Keratinocyte (primary cell): ENCODE measurements at regions not wholly inside any gene's neighbourhood (a gene's known extent, or its start where the extent isn't known, plus 50 kb on each side); places are given as distances from the start of the nearest gene placed in this dataset.
A peak's percentile ranks its signal among the peaks of the same experiment; 100 is the strongest.

Experiments
- DNase-seq: peaks from one replicate; pipeline ENCODE4 v3.0.0-alpha.2; 2011; ENCODE audit warnings: low read depth, missing footprints, low spot score
- FAIRE-seq: peaks from 2 replicates; lab custom pipeline; 2011; peaks lifted over from hg19 to GRCh38; lab: Jason Lieb, UNC
- H2AFZ ChIP-seq: 2 replicates; pipeline ENCODE4 v1.6.0; 2012; ENCODE audit warnings: low read length, control low read depth, inconsistent platforms; ENCODE audit not compliant: control insufficient read depth
- H3K27ac ChIP-seq: 2 replicates; pipeline ENCODE4 v1.5.1; 2011; ENCODE audit warnings: low read length; ENCODE audit not compliant: control insufficient read depth, insufficient read depth
- H3K27me3 ChIP-seq: 3 replicates; pipeline ENCODE4 v1.6.0; 2011; ENCODE audit warnings: low read length; ENCODE audit not compliant: control insufficient read depth, insufficient read depth; ENCODE audit errors: extremely low read depth
- H3K36me3 ChIP-seq, 2 experiments: 2 replicates in 1 of 2; 3 replicates in 1 of 2; pipeline ENCODE4 v1.5.1; 2011; ENCODE audit warnings: low read length in 2 of 2, mild to moderate bottlenecking in 1 of 2; ENCODE audit not compliant: control insufficient read depth in 2 of 2, insufficient read depth in 2 of 2; ENCODE audit errors: extremely low read depth in 1 of 2
- H3K4me1 ChIP-seq: 3 replicates; pipeline ENCODE4 v1.5.1; 2011; ENCODE audit warnings: low read length; ENCODE audit not compliant: control insufficient read depth, insufficient read depth; ENCODE audit errors: extremely low read depth
- H3K4me2 ChIP-seq: 3 replicates; pipeline ENCODE4 v1.6.0; 2011; ENCODE audit warnings: low read depth, low read length; ENCODE audit not compliant: control insufficient read depth, insufficient read depth; ENCODE audit errors: extremely low read depth
- H3K4me3 ChIP-seq, 3 experiments: fragments of 200-600 bp in 1 of 3; sonication (generic) in 1 of 3; 2 replicates in 2 of 3; 3 replicates in 1 of 3; pipeline ENCODE4 v1.5.1; 2011 to 2016; ENCODE audit warnings: low read length in 3 of 3, mild to moderate bottlenecking in 3 of 3, control low read depth in 2 of 3, inconsistent platforms in 1 of 3, low read depth in 1 of 3, mixed read lengths in 1 of 3, mixed run types in 1 of 3, moderate library complexity in 1 of 3; ENCODE audit not compliant: control insufficient read depth in 2 of 3, insufficient read depth in 2 of 3; ENCODE audit errors: extremely low read depth in 1 of 3
- H3K79me2 ChIP-seq: 2 replicates; pipeline ENCODE4 v1.6.0; 2012; ENCODE audit warnings: low read length; ENCODE audit not compliant: control insufficient read depth, insufficient read depth
- H3K9ac ChIP-seq: 3 replicates; pipeline ENCODE4 v1.6.0; 2011; ENCODE audit warnings: low read length; ENCODE audit not compliant: control insufficient read depth, insufficient read depth; ENCODE audit errors: extremely low read depth
- H3K9me1 ChIP-seq: 3 replicates; pipeline ENCODE4 v1.6.0; 2011; ENCODE audit warnings: low read length; ENCODE audit not compliant: control insufficient read depth, insufficient read depth; ENCODE audit errors: extremely low read depth
- H3K9me3 ChIP-seq: 2 replicates; pipeline ENCODE4 v1.5.1; 2012; ENCODE audit warnings: low read depth, low read length; ENCODE audit not compliant: control insufficient read depth
- H4K20me1 ChIP-seq: 3 replicates; pipeline ENCODE4 v1.6.0; 2011; ENCODE audit warnings: low read length; ENCODE audit not compliant: control insufficient read depth, insufficient read depth; ENCODE audit errors: extremely low read depth
- CTCF ChIP-seq, 3 experiments: IDR thresholded peaks in 1 of 3; conservative IDR thresholded peaks in 1 of 3; optimal IDR thresholded peaks in 1 of 3; 2 replicates in 2 of 3; 3 replicates in 1 of 3; pipeline versions ENCODE3 to v1.5.1; 2011; ENCODE audit warnings: low read length in 3 of 3, mild to moderate bottlenecking in 3 of 3, moderate library complexity in 2 of 3, control low read depth in 1 of 3, inconsistent platforms in 1 of 3; ENCODE audit not compliant: insufficient read depth in 2 of 3; ENCODE audit errors: extremely low read depth in 1 of 3
- EZH2 ChIP-seq: IDR thresholded peaks from one replicate; pipeline ENCODE4 v1.6.1; 2012; ENCODE audit warnings: inconsistent platforms, mild to moderate bottlenecking, low read length, moderate library complexity
- dilution Hi-C: fragments of 300-500 bp; cut with MboI; formaldehyde crosslinking; loops from one replicate; pipeline ENCODE4 v1.7.0; 2020; ENCODE audit warnings: low sequenced_read_pairs; ENCODE audit not compliant: extremely low pct_ligation_motif_present

DNA sequence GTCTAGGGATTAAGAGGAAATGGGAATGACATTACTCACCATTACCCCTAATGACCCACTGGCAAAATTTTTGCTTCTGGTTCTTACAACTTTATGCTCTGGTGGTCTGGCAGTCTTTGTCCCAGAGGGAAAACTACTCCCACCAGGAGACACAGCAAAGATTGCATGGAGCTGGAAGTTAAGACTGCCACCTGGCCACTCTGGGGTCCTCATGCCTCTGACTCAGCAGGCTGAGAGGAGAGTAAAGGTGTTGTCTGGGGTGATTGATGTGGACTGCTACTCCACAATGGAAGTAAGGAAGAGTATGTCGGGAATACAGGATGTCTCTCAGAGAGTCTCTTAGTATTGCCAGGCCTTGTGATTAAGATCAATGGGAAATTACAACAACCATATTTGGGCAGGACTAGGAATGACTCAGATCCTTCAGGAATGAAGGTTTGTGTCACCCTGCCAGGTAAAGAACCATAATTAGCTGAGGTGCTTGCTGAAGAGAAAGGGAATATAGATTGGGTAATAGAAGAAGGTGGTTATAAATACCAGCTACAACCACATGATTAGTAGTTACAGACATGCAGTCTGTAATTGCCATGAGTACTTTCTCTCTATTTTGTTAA lies 215.5 kb downstream of the GPAT3 start:
- H3K4me3 ChIP-seq: no peak overlapping the region
- FAIRE-seq: peak; percentile 78
- H3K27me3 ChIP-seq: no peaks in the 10 kb centered on the region
- dilution Hi-C loops: no loop called here
- peak overlapping the region; percentile 2 for H3K4me2 ChIP-seq
- DNase-seq: peak; percentile 72
- H3K9me3 ChIP-seq: no peaks in the 10 kb centered on the region
- H3K27ac ChIP-seq: peak overlapping the region; percentile 1
- H3K36me3 ChIP-seq: no peaks in the 10 kb centered on the region
- TF ChIP-seq EZH2 (no peak), CTCF (optimal IDR thresholded peaks at IDR 0.05 in 1 of 3, IDR thresholded peaks at IDR 0.05 in 1 of 3, conservative IDR thresholded peaks at IDR 0.05 in 1 of 3; ENCODE audit: extremely low read depth in 1 of 3, insufficient read depth in 2 of 3, low read length in 3 of 3) (no peak)
- no peaks in the 10 kb centered on the region for H3K79me2 ChIP-seq
- peak overlapping the region; percentile 57 for H2AFZ ChIP-seq
- no peaks in the 10 kb centered on the region for H4K20me1 ChIP-seq
- no peak overlapping the region for H3K9ac ChIP-seq
- H3K4me1 ChIP-seq: peaks cover 9% of the 10 kb centered on the region
- H3K9me1 ChIP-seq: no peaks in the 10 kb centered on the region

- Histone ChIP-seq H3K4me1 (peaks cover 9% of the 10 kb centered on the region), H3K4me2 (no peak overlapping the region), H3K79me2 (no peaks in the 10 kb centered on the region), H3K9me3 (no peaks in the 10 kb centered on the region), H3K4me3 (no peak overlapping the region), H3K9ac (no peak overlapping the region), H3K36me3 (no peaks in the 10 kb centered on the region), H3K27me3 (no peaks in the 10 kb centered on the region), H3K27ac (no peak overlapping the region), H2AFZ (no peak overlapping the region), H3K9me1 (no peaks in the 10 kb centered on the region), H4K20me1 (no peaks in the 10 kb centered on the region)
- DNase-seq: no peak
- no peak for TF ChIP-seq EZH2
- no peak for FAIRE-seq
- dilution Hi-C loops: no loop called here
These were observed 212.8 kb downstream of the GPAT3 start for GRCh38 chr4:83748711-83749110.

DNA sequence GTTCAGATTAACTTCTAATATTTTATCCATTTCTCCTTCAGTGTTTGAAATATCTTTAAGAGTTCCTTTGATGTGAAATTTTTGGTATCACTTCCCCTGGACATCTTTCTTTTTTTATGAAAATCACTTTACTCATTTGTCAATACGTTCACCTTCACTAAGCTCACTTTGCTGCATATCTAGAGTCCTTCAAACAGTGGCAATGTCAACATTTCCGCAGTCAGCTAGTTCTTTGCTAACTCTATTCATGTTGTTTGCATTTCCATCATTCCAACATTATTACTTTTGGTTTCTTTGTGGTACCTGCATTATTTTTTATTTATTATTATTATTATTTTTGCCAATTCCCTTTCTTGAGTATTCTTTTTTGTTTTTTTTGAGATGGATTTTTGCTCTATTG lies 203.0 kb downstream of the GPAT3 start:
- Histone ChIP-seq H3K27ac (no peak overlapping the region), H3K9me1 (no peaks in the 10 kb centered on the region), H3K9me3 (no peaks in the 10 kb centered on the region), H2AFZ (no peak overlapping the region), H3K27me3 (no peaks in the 10 kb centered on the region), H4K20me1 (no peaks in the 10 kb centered on the region), H3K4me3 (no peak overlapping the region), H3K4me1 (no peaks in the 10 kb centered on the region), H3K9ac (no peak overlapping the region), H3K79me2 (no peaks in the 10 kb centered on the region), H3K36me3 (no peaks in the 10 kb centered on the region), H3K4me2 (no peak overlapping the region)
- DNase-seq (no peak), FAIRE-seq (no peak)
- TF ChIP-seq EZH2: no peak
- TF ChIP-seq CTCF (optimal IDR thresholded peaks at IDR 0.05 in 1 of 3, IDR thresholded peaks at IDR 0.05 in 1 of 3, conservative IDR thresholded peaks at IDR 0.05 in 1 of 3; ENCODE audit: extremely low read depth in 1 of 3, insufficient read depth in 2 of 3, low read length in 3 of 3): no peak
- dilution Hi-C loops: no loop called here
